GM19467 (cell line): ENCODE measurements at regions not wholly inside any gene's neighbourhood (a gene's known extent, or its start where the extent isn't known, plus 50 kb on each side); places are given as distances from the start of the nearest gene placed in this dataset.

Experiments
- ATAC-seq: cut with Tn5 transposase; IDR thresholded peaks from one replicate; pipeline ENCODE4 v1.9.1; 2021; ENCODE audit warnings: mild to moderate bottlenecking, moderate library complexity; ENCODE audit not compliant: unreplicated experiment

GRCh38 chr9:73845539-73845938 lies 651.6 kb upstream of the RORB start:
- ATAC-seq: no peak

- no peak for ATAC-seq
These were observed 651.0 kb upstream of the RORB start for GRCh38 chr9:73845954-73846690.

- ATAC-seq: no peak
These were observed 649.6 kb upstream of the RORB start for GRCh38 chr9:73847536-73847935.

GRCh38 chr9:73853549-73853948 lies 643.6 kb upstream of the RORB start:
- ATAC-seq: no peak

GRCh38 chr9:73855206-73855605 lies 641.9 kb upstream of the RORB start:
- ATAC-seq: no peak

- ATAC-seq: no peak
These were observed 633.2 kb upstream of the RORB start for GRCh38 chr9:73863924-73864323.

- no peak for ATAC-seq
These were observed 630.7 kb upstream of the RORB start for GRCh38 chr9:73866451-73866850.

GRCh38 chr9:73869264-73869663 lies 627.9 kb upstream of the RORB start:
- peak; percentile 100 for ATAC-seq

GRCh38 chr9:73871636-73872035 lies 625.5 kb upstream of the RORB start:
- no peak for ATAC-seq

- no peak for ATAC-seq
These were observed 624.4 kb upstream of the RORB start for GRCh38 chr9:73872701-73873100.

GRCh38 chr9:73880101-73880500 lies 617.0 kb upstream of the RORB start:
- no peak for ATAC-seq

- no peak for ATAC-seq
These were observed 608.1 kb upstream of the RORB start for GRCh38 chr9:73889023-73889422.

- no peak for ATAC-seq
These were observed 606.4 kb upstream of the RORB start for GRCh38 chr9:73890685-73891277.

- no peak for ATAC-seq
These were observed 604.8 kb upstream of the RORB start for GRCh38 chr9:73892335-73892734.

- ATAC-seq: no peak
These were observed 603.9 kb upstream of the RORB start for GRCh38 chr9:73893230-73893629.

GRCh38 chr9:73896061-73896460 lies 601.1 kb upstream of the RORB start:
- ATAC-seq: no peak

- ATAC-seq: no peak
These were observed 590.5 kb upstream of the RORB start for GRCh38 chr9:73906671-73907070.

- no peak for ATAC-seq
These were observed 585.3 kb upstream of the RORB start for GRCh38 chr9:73911804-73912203.

GRCh38 chr9:73916016-73916673 lies 581.0 kb upstream of the RORB start:
- no peak for ATAC-seq

GRCh38 chr9:73919712-73920111 lies 577.4 kb upstream of the RORB start:
- no peak for ATAC-seq

GRCh38 chr9:73923796-73924195 lies 573.3 kb upstream of the RORB start:
- ATAC-seq: no peak

- no peak for ATAC-seq
These were observed 546.0 kb upstream of the RORB start for GRCh38 chr9:73951147-73951546.
